GM18867 (cell line): ENCODE measurements at regions not wholly inside any gene's neighbourhood (a gene's known extent, or its start where the extent isn't known, plus 50 kb on each side); places are given as distances from the start of the nearest gene placed in this dataset.

Source experiments
- ATAC-seq: cut with Tn5 transposase; IDR thresholded peaks from one replicate; pipeline ENCODE4 v1.9.1; 2021; ENCODE audit warnings: mild to moderate bottlenecking, moderate library complexity; ENCODE audit not compliant: unreplicated experiment

- ATAC-seq: no peak
Observed at GRCh38 chr10:125226005-125226404, 65.6 kb upstream of the CTBP2 start.

GRCh38 chr10:125225051-125225450 lies 64.7 kb upstream of the CTBP2 start:
- ATAC-seq: no peak

GRCh38 chr10:125222515-125223308 lies 62.3 kb upstream of the CTBP2 start:
- no peak for ATAC-seq

GRCh38 chr10:125221716-125222115 lies 61.4 kb upstream of the CTBP2 start:
- no peak for ATAC-seq

GRCh38 chr10:125219776-125220175 lies 59.4 kb upstream of the CTBP2 start:
- ATAC-seq: no peak

- ATAC-seq: no peak
Observed at GRCh38 chr10:125218967-125219366, 58.6 kb upstream of the CTBP2 start.

GRCh38 chr10:125217990-125218675 lies 57.8 kb upstream of the CTBP2 start:
- no peak for ATAC-seq

- ATAC-seq: no peak
Observed at GRCh38 chr10:125216861-125217260, 56.5 kb upstream of the CTBP2 start.

- no peak for ATAC-seq
Observed at GRCh38 chr10:125216309-125216708, 55.9 kb upstream of the CTBP2 start.

- ATAC-seq: no peak
Observed at GRCh38 chr10:125214283-125214570, 53.9 kb upstream of the CTBP2 start.

GRCh38 chr10:125213541-125214282 lies 53.3 kb upstream of the CTBP2 start:
- no peak for ATAC-seq

GRCh38 chr10:125212150-125212809 lies 51.9 kb upstream of the CTBP2 start:
- ATAC-seq: no peak
